Trophoblast cell (in vitro differentiated cells and primary cell): ENCODE measurements at regions not wholly inside any gene's neighbourhood (a gene's known extent, or its start where the extent isn't known, plus 50 kb on each side); places are given as distances from the start of the nearest gene placed in this dataset.
"Not testable (repeated sequence)": the region's sequence is repeated elsewhere in the genome, so short reads cannot be mapped to it uniquely, and the experiment has no call there.

Experiments used
- DNase-seq, 2 donors: peaks; one replicate each; pipeline ENCODE4 v3.0.0-alpha.2; 2016
- H2AFZ ChIP-seq: 2 replicates; pipeline ENCODE4 v1.6.1; 2013; ENCODE audit warnings: low read length, moderate library complexity, mild to moderate bottlenecking; ENCODE audit not compliant: insufficient read depth, poor library complexity
- H2AK5ac ChIP-seq: 2 replicates; pipeline ENCODE4 v1.6.1; 2013; ENCODE audit warnings: mild to moderate bottlenecking, low read length
- H2BK120ac ChIP-seq: 2 replicates; pipeline ENCODE4 v1.6.1; 2013; ENCODE audit warnings: low read length, mild to moderate bottlenecking, moderate library complexity; ENCODE audit not compliant: insufficient read depth, poor library complexity
- H2BK12ac ChIP-seq: 2 replicates; pipeline ENCODE4 v1.6.1; 2013; ENCODE audit warnings: mild to moderate bottlenecking, low read length, moderate library complexity
- H2BK5ac ChIP-seq: 2 replicates; pipeline ENCODE4 v1.6.1; 2013; ENCODE audit warnings: low read length, low read depth, moderate library complexity, mild to moderate bottlenecking; ENCODE audit not compliant: poor library complexity
- H3K14ac ChIP-seq: 2 replicates; pipeline ENCODE4 v1.6.1; 2013; ENCODE audit warnings: mild to moderate bottlenecking, low read length
- H3K18ac ChIP-seq: 2 replicates; pipeline ENCODE4 v1.6.1; 2013; ENCODE audit warnings: mild to moderate bottlenecking, low read length
- H3K23ac ChIP-seq: 2 replicates; pipeline ENCODE4 v1.6.1; 2013; ENCODE audit warnings: low read length
- H3K27ac ChIP-seq: 2 replicates; pipeline ENCODE4 v1.5.1; 2013; ENCODE audit warnings: low read depth, mild to moderate bottlenecking, inconsistent platforms, low read length, moderate library complexity
- H3K27me3 ChIP-seq: 2 replicates; pipeline ENCODE4 v1.6.1; 2013; ENCODE audit warnings: inconsistent platforms, mild to moderate bottlenecking, low read length, moderate library complexity; ENCODE audit not compliant: insufficient read depth
- H3K36me3 ChIP-seq, 2 experiments: 1 replicate in 1 of 2; 2 replicates in 1 of 2; pipeline ENCODE4 v1.6.1; 2013; ENCODE audit warnings: low read length in 2 of 2, mild to moderate bottlenecking in 2 of 2, moderate library complexity in 1 of 2; ENCODE audit not compliant: insufficient read depth in 2 of 2, control insufficient read depth in 1 of 2
- H3K4ac ChIP-seq: 2 replicates; pipeline ENCODE4 v1.6.1; 2013; ENCODE audit warnings: low read depth, mild to moderate bottlenecking, low read length, moderate library complexity
- H3K4me1 ChIP-seq, 2 experiments: 1 replicate in 1 of 2; 2 replicates in 1 of 2; pipeline ENCODE4 v1.6.1; 2013; ENCODE audit warnings: low read length in 2 of 2, mild to moderate bottlenecking in 2 of 2, moderate library complexity in 1 of 2; ENCODE audit not compliant: insufficient read depth in 2 of 2, control insufficient read depth in 1 of 2
- H3K4me2 ChIP-seq: 2 replicates; pipeline ENCODE4 v1.6.1; 2013; ENCODE audit warnings: inconsistent platforms, mild to moderate bottlenecking, low read length, moderate library complexity
- H3K4me3 ChIP-seq: 2 replicates; pipeline ENCODE4 v1.5.1; 2013; ENCODE audit warnings: mild to moderate bottlenecking, low read depth, low read length, inconsistent platforms
- H3K79me1 ChIP-seq: one replicate; pipeline ENCODE4 v1.6.1; 2013; ENCODE audit warnings: low read length
- H3K79me2 ChIP-seq: 2 replicates; pipeline ENCODE4 v1.6.1; 2013; ENCODE audit warnings: low read length, mild to moderate bottlenecking; ENCODE audit not compliant: control insufficient read depth, insufficient read depth, poor library complexity
- H3K9ac ChIP-seq: 2 replicates; pipeline ENCODE4 v1.6.1; 2013; ENCODE audit warnings: mild to moderate bottlenecking, low read length
- H3K9me3 ChIP-seq: 2 replicates; pipeline ENCODE4 v1.6.1; 2013; ENCODE audit warnings: low read depth, mild to moderate bottlenecking, control low read depth, inconsistent platforms, low read length; ENCODE audit not compliant: insufficient read depth
- H4K12ac ChIP-seq: 2 replicates; pipeline ENCODE4 v1.6.1; 2013; ENCODE audit warnings: low read depth, mild to moderate bottlenecking, low read length, moderate library complexity
- H4K8ac ChIP-seq: 2 replicates; pipeline ENCODE4 v1.6.1; 2013; ENCODE audit warnings: low read depth, mild to moderate bottlenecking, low read length, moderate library complexity
- H4K91ac ChIP-seq: one replicate; pipeline ENCODE4 v1.6.1; 2013; ENCODE audit warnings: low read depth, mild to moderate bottlenecking, low read length, moderate library complexity
- WGBS: extraction: QIAGEN DNeasy Blood & Tissue Kit; methylation state at CpG from one replicate; pipeline ENCODE4 v1.1.7; 2013; ENCODE audit warnings: missing lambda C conversion rate; ENCODE audit not compliant: insufficient read length, insufficient coverage; ENCODE audit errors: extremely low coverage; 5-methylcytosine and 5-hydroxymethylcytosine counted together

- no peaks in the 10 kb centered on the region for H3K4me1 ChIP-seq
- no peaks in the 10 kb centered on the region for H3K9me3 ChIP-seq
- H2BK12ac ChIP-seq: no peak overlapping the region
- H4K91ac ChIP-seq: no peak overlapping the region
- H3K4me3 ChIP-seq: no peak overlapping the region
- WGBS: no CpG with 5 or more reads among the region's 55 CpGs
- no peak overlapping the region for H3K18ac ChIP-seq
- no peak overlapping the region for H2AFZ ChIP-seq
- H3K4ac ChIP-seq: no peak overlapping the region
- no peaks in the 10 kb centered on the region for H3K36me3 ChIP-seq
- no peak overlapping the region for H2BK5ac ChIP-seq
- no peak overlapping the region for H4K8ac ChIP-seq
- no peaks in the 10 kb centered on the region for H3K79me2 ChIP-seq
- H3K79me1 ChIP-seq: no peaks in the 10 kb centered on the region
- H3K23ac ChIP-seq: no peak overlapping the region
- H3K27me3 ChIP-seq: no peaks in the 10 kb centered on the region
- H3K27ac ChIP-seq: no peak overlapping the region
- H2BK120ac ChIP-seq: no peak overlapping the region
- no peak overlapping the region for H3K4me2 ChIP-seq
- H3K14ac ChIP-seq: no peak overlapping the region
- no peak overlapping the region for H2AK5ac ChIP-seq
- H4K12ac ChIP-seq: no peak overlapping the region
- H3K9ac ChIP-seq: no peak overlapping the region
- DNase-seq: no peak
Observed at GRCh38 chr4:187504974-187505797, 490.4 kb upstream of the ZFP42 start.

- not testable (repeated sequence) for H3K27me3 ChIP-seq, H3K23ac ChIP-seq, H2BK12ac ChIP-seq, H3K4me1 ChIP-seq, H3K18ac ChIP-seq, H2BK120ac ChIP-seq, H2AK5ac ChIP-seq, H2AFZ ChIP-seq, H3K27ac ChIP-seq, H3K9ac ChIP-seq, H3K79me2 ChIP-seq, H4K12ac ChIP-seq, H3K9me3 ChIP-seq, H3K4ac ChIP-seq, H4K8ac ChIP-seq, H3K36me3 ChIP-seq, H4K91ac ChIP-seq, H3K14ac ChIP-seq, DNase-seq, H3K4me3 ChIP-seq, H3K4me2 ChIP-seq, H3K79me1 ChIP-seq, H2BK5ac ChIP-seq
- WGBS: no CpG with 5 or more reads among the region's 23 CpGs
Observed at GRCh38 chr4:187505798-187506141, 489.8 kb upstream of the ZFP42 start.

- Histone ChIP-seq H2AFZ (no peak overlapping the region), H3K23ac (no peak overlapping the region), H3K4me2 (no peak overlapping the region), H3K79me1 (no peaks in the 10 kb centered on the region), H2BK12ac (no peak overlapping the region), H3K4ac (no peak overlapping the region), H4K91ac (no peak overlapping the region), H3K9ac (no peak overlapping the region), H3K18ac (no peak overlapping the region), H3K4me1 (no peaks in the 10 kb centered on the region), H3K14ac (no peak overlapping the region), H3K36me3 (no peaks in the 10 kb centered on the region), H3K27ac (no peak overlapping the region), H2BK120ac (no peak overlapping the region), H3K27me3 (no peaks in the 10 kb centered on the region), H3K4me3 (no peak overlapping the region), H3K79me2 (no peaks in the 10 kb centered on the region), H2AK5ac (no peak overlapping the region), H2BK5ac (no peak overlapping the region), H4K8ac (no peak overlapping the region), H4K12ac (no peak overlapping the region), H3K9me3 (no peaks in the 10 kb centered on the region)
- no peak for DNase-seq
- no CpG with 5 or more reads among the region's 1 CpG for WGBS
Observed at GRCh38 chr4:187516224-187516623, 479.3 kb upstream of the ZFP42 start.

- no CpG with 5 or more reads among the region's 6 CpGs for WGBS
- no peak overlapping the region for H3K9ac ChIP-seq
- DNase-seq: no peak
Observed at GRCh38 chr4:187541666-187542065, 453.9 kb upstream of the ZFP42 start.

More at GRCh38 chr4:187541666-187542065, 453.9 kb upstream of the ZFP42 start:
- Histone ChIP-seq H3K9me3 (peaks cover 2% of the 10 kb centered on the region), H2AK5ac (no peak overlapping the region), H2BK5ac (no peak overlapping the region), H4K12ac (no peak overlapping the region), H3K4me2 (no peak overlapping the region), H4K91ac (no peak overlapping the region), H4K8ac (no peak overlapping the region), H3K36me3 (no peaks in the 10 kb centered on the region), H3K4me3 (no peak overlapping the region), H3K27me3 (no peaks in the 10 kb centered on the region), H2AFZ (no peak overlapping the region), H3K18ac (no peak overlapping the region), H3K4ac (no peak overlapping the region), H2BK12ac (no peak overlapping the region), H3K79me2 (no peaks in the 10 kb centered on the region), H3K14ac (no peak overlapping the region), H3K27ac (no peak overlapping the region), H3K79me1 (no peaks in the 10 kb centered on the region), H3K4me1 (no peaks in the 10 kb centered on the region), H2BK120ac (no peak overlapping the region), H3K23ac (no peak overlapping the region)
